NCI-H526 (cell line): ENCODE measurements at regions not wholly inside any gene's neighbourhood (a gene's known extent, or its start where the extent isn't known, plus 50 kb on each side); places are given as distances from the start of the nearest gene placed in this dataset.
A peak's percentile ranks its signal among the peaks of the same experiment; 100 is the strongest.

Experiments used
- DNase-seq, 2 experiments: peaks; one replicate each; lab custom pipeline; 2025; lab: John Stamatoyannopoulos, UW

DNA sequence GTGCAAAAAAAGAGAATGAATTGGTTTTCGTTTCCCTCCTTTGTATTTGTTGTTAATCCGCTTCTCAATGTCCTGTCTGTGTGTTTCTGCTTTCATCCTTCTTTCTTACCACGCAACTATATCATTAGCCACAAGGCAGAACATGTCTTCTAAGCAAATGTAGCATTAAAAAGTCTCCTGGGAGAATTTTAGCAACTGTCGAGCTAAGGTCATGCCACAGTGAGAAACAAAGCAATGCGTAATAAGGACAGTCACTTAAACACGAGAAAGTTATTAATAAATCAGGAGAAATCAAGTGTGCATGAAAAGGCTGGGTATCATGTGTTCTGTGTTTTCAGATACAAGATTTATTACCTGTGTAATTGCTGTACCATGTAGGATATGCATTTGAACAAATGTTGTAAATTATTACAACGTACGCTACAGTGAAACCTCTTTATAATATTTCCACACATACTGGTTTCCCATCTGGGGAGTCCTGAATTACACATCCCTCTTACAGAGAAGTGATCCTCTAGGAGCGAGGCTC is 890.8 kb downstream of the TRIML1 start:
- peak; percentile 11 to 23 for DNase-seq

DNA sequence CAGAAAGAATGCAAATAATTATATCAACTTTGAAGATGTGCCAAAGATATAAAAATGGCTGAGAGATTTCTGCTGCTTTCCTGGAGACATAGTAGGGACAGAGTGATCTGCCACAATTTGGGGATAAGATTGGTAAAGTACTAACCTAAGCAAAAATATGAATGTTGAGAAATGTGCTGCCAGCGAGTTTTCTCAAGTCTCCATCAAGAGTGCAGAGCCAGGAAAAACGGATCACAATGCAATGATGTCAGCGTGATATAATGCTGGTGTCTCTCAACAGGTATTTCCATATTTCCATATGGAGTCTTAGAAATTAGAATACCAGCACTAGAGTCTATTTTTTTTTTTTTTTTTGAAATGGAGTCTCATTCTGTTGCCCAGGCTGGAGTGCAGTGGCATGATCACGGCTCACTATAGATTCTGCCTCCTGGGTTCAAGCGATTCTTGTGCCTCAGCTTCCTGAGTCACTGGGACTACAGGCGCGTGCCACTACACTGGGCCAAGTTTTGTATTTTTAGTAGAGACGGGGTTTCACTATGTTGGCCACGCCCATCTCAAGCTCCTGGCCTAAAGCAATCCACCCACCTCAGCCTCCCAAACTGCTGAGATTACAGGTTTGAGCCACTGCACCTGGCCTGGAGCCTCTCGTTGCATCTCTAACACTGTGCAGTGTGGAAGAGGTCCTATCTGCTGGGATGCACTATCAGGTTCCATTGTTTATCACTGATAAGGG is 893.5 kb downstream of the TRIML1 start:
- DNase-seq = no peak

DNA sequence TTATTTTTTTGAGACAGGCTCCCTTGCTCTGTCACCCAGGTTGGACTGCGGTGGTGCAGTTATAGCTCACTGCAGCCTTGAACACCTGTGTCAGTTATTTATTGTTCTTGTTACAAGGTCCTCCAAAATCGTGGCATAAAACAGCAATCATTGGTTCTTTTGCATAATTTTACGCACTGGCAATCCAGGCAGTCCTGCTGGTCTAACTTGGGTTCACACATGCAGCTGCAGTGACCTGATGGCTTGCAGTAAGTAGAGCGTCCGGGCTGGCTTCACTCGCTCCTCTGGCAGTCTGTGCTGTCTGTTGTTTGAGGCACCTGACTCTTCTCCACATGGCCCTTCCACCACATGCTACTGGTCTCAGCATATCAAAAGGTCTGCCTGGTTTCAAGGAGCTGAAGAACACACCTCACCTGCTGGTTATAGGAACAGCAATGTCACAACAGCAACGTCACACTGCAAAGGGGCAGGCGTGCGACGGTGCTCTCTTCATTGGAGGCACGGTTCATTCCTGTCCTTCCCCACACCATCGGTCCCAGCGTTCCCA is 894.6 kb downstream of the TRIML1 start:
- DNase-seq = peak in 1 of 2 experiments; percentile 8

- no peak for DNase-seq
Observed at GRCh38 chr4:189035091-189035490, 895.9 kb downstream of the TRIML1 start.

- no peak for DNase-seq
Observed at GRCh38 chr4:189035654-189036053, 896.4 kb downstream of the TRIML1 start.

DNA sequence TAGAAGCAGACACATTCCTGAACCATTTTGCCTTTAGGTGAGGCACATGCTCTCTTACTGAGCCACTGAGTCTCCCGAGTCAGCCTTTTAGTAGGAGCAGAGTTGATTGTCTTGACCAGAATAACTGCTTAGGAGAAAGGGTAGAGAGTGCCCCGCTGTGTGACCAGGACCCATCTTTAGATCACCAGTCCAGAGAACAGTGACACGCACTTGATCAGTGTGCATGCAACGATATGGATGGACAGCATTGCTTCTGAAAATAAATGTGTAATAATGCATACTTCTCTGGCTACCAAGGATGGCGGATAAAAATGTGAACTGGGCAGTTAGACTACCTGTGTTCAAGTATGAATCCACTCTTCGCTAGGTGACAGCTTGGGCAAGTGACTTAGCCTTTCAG is 897.7 kb downstream of the TRIML1 start:
- no peak for DNase-seq

- no peak for DNase-seq
Observed at GRCh38 chr4:189046642-189047041, 894.0 kb upstream of the FRG1 start.

DNA sequence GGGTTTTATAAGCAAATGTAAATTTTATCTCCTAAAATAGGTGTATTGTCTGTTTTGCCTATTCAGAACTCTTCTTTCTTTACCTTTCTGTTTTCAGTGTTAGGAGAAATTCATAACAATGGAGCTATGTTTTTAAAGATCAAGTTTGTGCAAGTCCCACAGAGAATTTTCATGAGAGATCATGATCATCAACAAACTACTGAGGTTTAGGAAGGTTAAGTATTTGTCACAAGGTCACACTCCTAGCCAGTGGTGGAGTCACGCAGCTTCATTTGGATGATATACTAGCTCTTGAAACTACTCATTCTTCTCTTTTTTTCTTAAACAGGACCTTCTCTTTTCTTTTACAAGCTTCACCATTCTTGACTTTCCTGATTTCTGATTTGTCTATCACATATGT is 892.6 kb upstream of the FRG1 start:
- DNase-seq = no peak

DNA sequence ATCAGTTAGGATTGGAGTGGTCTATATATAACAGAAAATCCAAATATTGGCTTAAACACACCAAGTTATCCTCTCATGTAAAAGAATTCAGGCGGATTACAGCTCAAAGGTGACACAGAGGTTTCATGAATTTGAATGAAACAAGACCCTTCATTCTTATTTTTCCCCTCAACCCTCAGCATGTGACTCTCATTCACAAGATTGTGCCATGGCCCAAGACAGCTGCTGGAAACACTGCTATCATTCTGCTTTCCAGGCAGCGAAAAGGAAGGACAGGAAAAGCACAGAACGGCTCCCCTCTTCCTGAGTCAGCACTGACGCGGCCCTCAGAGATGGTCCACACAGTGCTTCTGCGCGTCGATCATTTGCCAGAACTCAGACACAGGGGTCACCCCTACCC is 891.0 kb upstream of the FRG1 start:
- DNase-seq = no peak

GRCh38 chr4:189050643-189051042 is 890.0 kb upstream of the FRG1 start:
- DNase-seq = no peak

GRCh38 chr4:189053621-189054020 is 887.1 kb upstream of the FRG1 start:
- DNase-seq = no peak

DNA sequence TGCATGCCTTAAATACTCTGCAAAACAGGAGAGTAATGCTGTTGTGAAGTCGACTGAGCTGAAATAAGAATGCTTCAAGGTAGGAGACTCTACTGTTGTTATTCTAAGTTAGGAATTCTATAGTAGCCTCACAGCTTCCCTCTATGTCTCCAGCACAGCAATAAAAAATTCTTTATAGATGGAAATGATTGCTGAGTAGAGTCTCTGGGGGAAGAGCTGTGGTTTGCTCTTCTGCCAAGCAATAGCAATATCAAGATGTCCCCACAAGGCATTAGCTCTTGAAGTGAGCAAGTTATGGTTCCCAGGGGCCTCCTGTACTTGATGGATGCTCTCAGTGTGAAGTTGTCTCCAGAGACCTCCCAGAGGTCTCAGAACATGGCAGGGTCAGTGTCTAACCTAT is 880.6 kb upstream of the FRG1 start:
- DNase-seq = no peak

DNA sequence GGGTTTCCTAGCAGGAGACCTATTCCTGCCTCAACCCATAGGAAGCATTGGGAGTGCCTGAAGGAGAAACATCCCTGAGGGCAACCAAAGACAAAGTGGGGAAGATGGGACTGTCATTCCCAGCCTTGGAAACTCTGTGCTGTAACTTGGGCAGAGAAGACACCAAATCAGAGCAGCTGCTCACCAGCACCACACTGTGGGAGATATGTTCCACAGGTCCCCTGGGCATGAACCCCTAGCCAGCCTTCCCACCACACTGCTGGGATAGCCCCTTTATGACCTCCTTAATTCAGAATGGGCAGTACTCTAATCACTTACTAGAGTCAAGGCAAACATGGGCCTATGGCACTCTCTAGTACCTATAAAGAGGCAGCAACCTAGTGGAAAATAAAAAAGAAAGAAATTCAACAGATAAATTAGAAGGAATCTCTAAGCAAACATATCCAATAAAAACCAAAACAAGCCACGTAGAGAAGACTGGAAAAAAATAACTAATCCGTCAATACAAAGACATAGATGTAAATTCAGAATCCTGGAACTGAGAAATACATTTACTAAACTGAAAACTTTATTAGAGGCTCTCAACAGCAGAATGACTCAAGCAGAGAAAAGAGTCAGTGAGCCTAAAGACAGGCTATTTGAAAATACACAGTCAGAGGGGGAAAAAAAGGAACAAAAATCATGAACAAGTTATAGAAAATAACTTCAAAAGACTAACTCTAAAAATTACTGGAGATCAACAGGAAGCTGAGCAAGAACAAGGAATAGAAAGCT is 878.4 kb upstream of the FRG1 start:
- DNase-seq = no peak

- no peak for DNase-seq
Observed at GRCh38 chr4:189069772-189070171, 870.9 kb upstream of the FRG1 start.

DNA sequence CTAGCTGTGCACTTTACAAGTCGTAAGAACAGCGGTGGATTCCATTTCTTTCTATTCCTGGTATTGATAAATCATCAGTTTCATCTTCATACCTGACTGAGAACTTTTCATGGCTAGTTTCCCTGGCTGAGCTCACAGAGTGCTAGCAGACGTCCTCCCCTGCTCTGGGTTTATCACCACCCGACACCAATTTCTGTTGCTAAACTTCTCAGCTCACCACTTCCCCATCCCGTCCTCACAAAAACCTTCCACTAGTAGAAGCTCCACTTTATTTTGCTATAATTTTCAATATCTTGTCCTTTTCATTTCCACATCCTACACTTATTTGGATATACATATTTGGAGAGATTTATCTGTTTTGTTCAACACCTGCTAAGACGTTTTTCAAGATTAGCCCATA is 869.4 kb upstream of the FRG1 start:
- no peak for DNase-seq

GRCh38 chr4:189073739-189074138 is 866.9 kb upstream of the FRG1 start:
- no peak for DNase-seq

DNA sequence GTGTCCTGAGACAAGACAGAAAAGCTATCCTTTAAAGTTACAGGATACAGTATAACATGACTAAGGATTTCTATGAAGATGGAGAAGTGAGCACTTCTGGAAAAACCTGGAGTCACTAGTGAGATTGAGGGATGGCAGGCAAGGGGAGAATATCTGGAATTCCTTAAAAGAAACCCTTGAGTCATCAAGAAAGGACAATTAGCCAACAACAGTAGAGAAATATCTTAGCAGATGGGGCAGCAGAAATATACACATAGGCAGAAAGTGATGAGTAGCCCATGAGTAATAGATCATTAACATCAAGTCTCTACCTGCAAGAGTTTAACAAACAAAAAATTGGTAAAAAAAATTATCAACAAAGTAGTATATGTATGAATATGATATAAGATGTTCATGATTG is 858.8 kb upstream of the FRG1 start:
- no peak for DNase-seq

- no peak for DNase-seq
Observed at GRCh38 chr4:189083769-189084168, 856.9 kb upstream of the FRG1 start.

GRCh38 chr4:189084671-189085070 is 856.0 kb upstream of the FRG1 start:
- DNase-seq = no peak

DNA sequence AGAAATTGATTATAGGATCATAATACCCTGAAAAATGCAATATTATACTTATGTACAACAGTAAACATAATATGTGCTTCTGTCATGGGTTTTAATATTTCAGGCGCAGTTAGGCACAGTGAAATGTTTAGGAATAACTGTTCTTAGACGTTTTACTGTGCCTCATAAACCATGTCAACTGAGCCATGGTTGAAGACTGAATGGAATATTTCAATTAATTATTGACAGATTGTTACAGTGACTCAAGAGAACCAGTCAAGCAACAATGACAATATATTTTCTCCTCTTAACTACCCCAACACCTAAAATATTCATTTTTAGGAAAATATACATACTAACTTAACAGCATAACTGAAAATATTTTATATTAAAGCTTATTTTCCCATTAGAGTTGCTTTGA is 852.7 kb upstream of the FRG1 start:
- no peak for DNase-seq

GRCh38 chr4:189088780-189089179 is 851.9 kb upstream of the FRG1 start:
- DNase-seq = peak in 1 of 2 experiments; percentile 40

DNA sequence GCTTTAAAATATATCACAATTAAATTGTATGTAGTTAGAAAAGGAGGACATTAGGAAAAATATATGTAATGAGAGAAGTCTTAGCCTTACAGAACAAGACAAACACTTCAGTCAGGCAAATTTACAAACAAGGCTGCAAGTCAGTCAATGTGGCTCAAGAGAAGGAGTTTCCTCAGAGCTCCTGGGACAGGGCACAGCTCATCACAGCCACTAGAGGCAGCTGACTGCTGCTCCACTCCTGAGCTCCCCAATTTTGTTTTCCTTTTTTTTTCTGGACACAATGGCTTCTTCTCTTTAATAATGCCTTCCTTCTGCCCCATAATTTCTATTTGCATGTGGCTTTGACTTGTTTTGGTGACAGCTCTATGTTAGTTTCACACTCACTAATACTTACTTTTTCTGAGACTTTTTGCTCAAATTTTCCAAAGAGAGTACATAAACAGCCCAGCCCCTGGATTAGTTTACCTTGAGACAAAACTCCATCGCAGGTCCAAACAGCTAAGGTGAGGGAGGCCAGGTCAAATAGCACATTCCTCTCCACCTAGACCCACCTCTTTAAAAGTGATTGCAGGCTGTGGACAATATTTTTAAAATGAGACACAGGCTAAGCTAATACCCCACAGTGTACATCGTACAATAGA is 850.4 kb upstream of the FRG1 start:
- DNase-seq = peak; percentile 7 to 45

GRCh38 chr4:189092581-189092980 is 848.1 kb upstream of the FRG1 start:
- peak; percentile 57 to 71 for DNase-seq
